Adrenal gland (tissue), 9 donors: ENCODE measurements at regions not wholly inside any gene's neighbourhood (a gene's known extent, or its start where the extent isn't known, plus 50 kb on each side); places are given as distances from the start of the nearest gene placed in this dataset.

ENCODE experiments used
- DNase-seq, 7 donors: peaks; one replicate each; pipeline ENCODE4 v3.0.0-alpha.2; 2019 to 2020
- H3K27ac ChIP-seq, 5 donors: fragments of 200-600 bp; sonication (generic) in 4 of 5; 1 replicate in 3 of 5; 2 replicates in 2 of 5; pipeline versions ENCODE4 v1.5.1 to v1.8.0; 2016 to 2020; ENCODE audit warnings: mild to moderate bottlenecking in 1 of 5
- H3K27me3 ChIP-seq: fragments of 200-600 bp; 2 replicates; pipeline ENCODE4 v1.8.0; 2021
- H3K36me3 ChIP-seq, 2 donors: fragments of 200-600 bp; replicated peaks in 1 of 2; 1 replicate in 1 of 2; 2 replicates in 1 of 2; pipeline versions ENCODE4 v1.5.1 to v1.8.0; 2018 to 2022
- H3K4me1 ChIP-seq, 2 donors: fragments of 200-600 bp; replicated peaks in 1 of 2; 1 replicate in 1 of 2; 2 replicates in 1 of 2; pipeline versions ENCODE4 v1.5.1 to v1.8.0; 2018 to 2021
- H3K4me3 ChIP-seq, 4 donors: fragments of 200-600 bp; sonication (generic) in 3 of 4; one replicate each; pipeline ENCODE4 v1.5.1; 2016 to 2018
- H3K9me3 ChIP-seq, 3 donors: fragments of 200-600 bp; sonication (generic) in 1 of 3; replicated peaks in 1 of 3; 1 replicate in 2 of 3; 2 replicates in 1 of 3; pipeline versions ENCODE4 v1.5.1 to v1.8.0; 2016 to 2021
- CTCF ChIP-seq, 6 experiments: fragments of 450-650 bp in 4 of 6; fragments of 200-600 bp in 2 of 6; sonication (generic) in 1 of 6; IDR thresholded peaks; 1 replicate in 5 of 6; 2 replicates in 1 of 6; pipeline versions ENCODE4 v1.5.1 to v1.8.0; 2016 to 2021; ENCODE audit warnings: antibody characterized with exemption in 6 of 6, mild to moderate bottlenecking in 2 of 6, moderate library complexity in 1 of 6
- POLR2A ChIP-seq, 2 donors: fragments of 450-650 bp; IDR thresholded peaks; one replicate each; pipeline ENCODE4 v1.6.1; 2017; ENCODE audit warnings: antibody characterized with exemption in 2 of 2, mild to moderate bottlenecking in 2 of 2, moderate library complexity in 1 of 2
- WGBS, 4 donors: extraction: QIAGEN DNeasy Blood & Tissue Kit in 2 of 4; methylation state at CpG; one replicate each; pipeline versions ENCODE4 v1.1.5 to v1.1.7; 2013 to 2017; 5-methylcytosine and 5-hydroxymethylcytosine counted together
- intact Hi-C, 2 donors: fragments of 100-400 bp; cut with DNase I; formaldehyde crosslinking; loops; one replicate each; pipeline versions ENCODE4 v1.14.1 to v1.15.0; 2022 to 2023
- donor health status: healthy with polysubstance abuse.
- donor health status: Bipolar disorder and iron deficiency.
- donor health status: DM: yes; HTN: yes; CAD: no.
- donor health status: DM: no; HTN: no; CAD: no.
- donor health status: DM: no; HTN: no; CAD: no.

- 67 to 72% (median 69%) methylated on average over 11 of the region's 11 CpGs for WGBS, 4 donors
- no peak overlapping the region for H3K27ac ChIP-seq
- no peak for DNase-seq
- no peaks in the 10 kb centered on the region for H3K4me1 ChIP-seq
- no peaks in the 10 kb centered on the region for H3K27me3 ChIP-seq
- H3K4me3 ChIP-seq, result no peak overlapping the region
- TF ChIP-seq CTCF (IDR thresholded peaks at IDR 0.05) (no peak), POLR2A (IDR thresholded peaks at IDR 0.05) (no peak)
- intact Hi-C loops, result no loop called here
- no peaks in the 10 kb centered on the region for H3K9me3 ChIP-seq
- no peaks in the 10 kb centered on the region for H3K36me3 ChIP-seq
Observed at GRCh38 chr20:10927936-10928840, 254.4 kb upstream of the JAG1 start.

DNA sequence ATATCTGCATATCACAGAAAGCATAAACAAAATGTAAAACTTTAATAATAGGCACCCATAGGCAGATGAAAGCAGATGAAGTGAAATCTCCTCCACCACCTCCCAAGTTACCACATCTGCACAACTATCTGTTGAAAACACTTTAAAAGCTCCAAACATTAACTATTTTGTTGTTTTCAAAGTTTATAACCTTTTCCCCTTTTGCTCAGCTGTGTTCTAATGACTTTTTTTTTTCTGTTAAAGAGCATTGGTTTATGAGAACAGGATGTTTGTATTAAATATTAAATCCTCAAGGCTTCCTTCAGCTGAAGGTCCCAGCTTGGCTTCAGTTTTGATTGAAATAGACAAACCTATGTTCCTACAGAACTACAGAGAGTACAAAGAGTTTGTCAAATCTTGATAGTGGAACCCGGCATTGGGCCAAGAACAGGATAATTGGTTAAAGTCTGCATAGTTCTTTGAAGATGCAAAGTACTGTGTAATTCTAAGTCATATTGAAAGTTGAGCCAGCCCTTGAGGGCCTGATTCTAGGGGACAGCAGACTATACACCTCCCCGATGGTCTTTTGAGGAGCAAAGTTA, 255.1 kb upstream of the JAG1 start:
- Histone ChIP-seq H3K36me3 (no peaks in the 10 kb centered on the region), H3K27ac (no peak overlapping the region), H3K4me1 (no peaks in the 10 kb centered on the region), H3K9me3 (no peaks in the 10 kb centered on the region), H3K4me3 (no peak overlapping the region), H3K27me3 (no peaks in the 10 kb centered on the region)
- WGBS, 4 donors, result 68 to 78% (median 75%) methylated on average over 2 of the region's 2 CpGs
- TF ChIP-seq POLR2A (IDR thresholded peaks at IDR 0.05) (no peak), CTCF (IDR thresholded peaks at IDR 0.05) (no peak)
- no peak for DNase-seq
- intact Hi-C loops, result no loop called here

- H3K36me3 ChIP-seq, result no peaks in the 10 kb centered on the region
- intact Hi-C loops, result no loop called here
- H3K9me3 ChIP-seq, result no peaks in the 10 kb centered on the region
- peak overlapping the region in 1 of 5 donors; percentile 14 for H3K27ac ChIP-seq
- DNase-seq, result no peak
- no peaks in the 10 kb centered on the region for H3K27me3 ChIP-seq
- H3K4me3 ChIP-seq, result no peak overlapping the region
- WGBS, 4 donors, result 53 to 77% (median 67%) methylated on average over 5 of the region's 5 CpGs
- no peak for TF ChIP-seq POLR2A (IDR thresholded peaks at IDR 0.05)
- TF ChIP-seq CTCF (IDR thresholded peaks at IDR 0.05), result no peak
- no peaks in the 10 kb centered on the region for H3K4me1 ChIP-seq
Observed at GRCh38 chr20:10935658-10936402, 262.0 kb upstream of the JAG1 start.

DNA sequence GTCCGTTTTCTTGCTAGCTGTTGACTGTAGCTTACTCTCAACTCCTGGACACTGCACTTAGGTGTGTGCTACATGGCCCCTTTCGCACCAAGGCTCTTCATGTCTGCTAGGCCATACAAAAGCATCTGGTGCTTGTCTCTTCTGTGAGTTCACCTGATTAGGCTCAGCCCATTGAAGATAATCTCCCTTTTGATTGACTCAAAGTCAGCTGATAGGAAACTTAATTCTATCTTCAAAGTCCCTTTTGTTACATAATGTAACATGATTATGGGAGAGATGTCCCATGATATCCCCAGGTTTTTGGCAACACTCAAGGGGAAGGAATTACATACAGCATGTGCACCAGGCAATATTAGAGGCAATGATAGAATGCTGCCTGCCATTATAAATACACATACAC, 263.0 kb upstream of the JAG1 start:
- 74 to 88% (median 79%) methylated on average over 2 of the region's 2 CpGs for WGBS, 4 donors

More for the DNA sequence above, 263.0 kb upstream of the JAG1 start:
- H3K27ac ChIP-seq, result no peak overlapping the region
- no peaks in the 10 kb centered on the region for H3K36me3 ChIP-seq
- no peaks in the 10 kb centered on the region for H3K9me3 ChIP-seq
- TF ChIP-seq POLR2A (IDR thresholded peaks at IDR 0.05), result no peak
- no peak for TF ChIP-seq CTCF (IDR thresholded peaks at IDR 0.05)
- no peak overlapping the region for H3K4me3 ChIP-seq
- no peaks in the 10 kb centered on the region for H3K4me1 ChIP-seq
- H3K27me3 ChIP-seq, result no peaks in the 10 kb centered on the region
- intact Hi-C loops, result no loop called here
- no peak for DNase-seq
